PC-3 (cell line): ENCODE measurements at regions not wholly inside any gene's neighbourhood (a gene's known extent, or its start where the extent isn't known, plus 50 kb on each side); places are given as distances from the start of the nearest gene placed in this dataset.

Experiments
- ATAC-seq: fragments of 200-7000 bp; cut with Tn5 transposase; 2 replicates; pipeline ENCODE4 v1.9.1; 2020; ENCODE audit warnings: mild to moderate bottlenecking, moderate library complexity
- BruUV-seq: library from RNA; stranded (reverse); fragments of 400-500 nt; replicated peaks from 2 replicates; lab custom pipeline; 2021; lab: Mats Ljungman, UMichigan
- CTCF ChIA-PET: fragments of 300-600 bp; sonication (Branson Sonifier 250); formaldehyde crosslinking; loops from one replicate; lab custom pipeline; 2022; ENCODE audit warnings: antibody characterized with exemption; lab: Charles Lee
- POLR2A ChIA-PET: fragments of 300-600 bp; sonication (Branson Sonifier 250); formaldehyde crosslinking; loops from one replicate; lab custom pipeline; 2022; ENCODE audit warnings: antibody characterized with exemption; ENCODE audit not compliant: unreplicated experiment; lab: Charles Lee
- DNase-seq: peaks from one replicate; pipeline ENCODE4 v3.0.0-alpha.2; 2015
- H2AFZ ChIP-seq: fragments of 300-600 bp; sonication (generic); 2 replicates; pipeline ENCODE4 v1.6.0; 2016; ENCODE audit warnings: antibody characterized with exemption, low read length
- H3F3A ChIP-seq: fragments of 300-600 bp; sonication (generic); one replicate; pipeline ENCODE4 v1.6.0; 2017; ENCODE audit warnings: antibody characterized with exemption, low read length, control low read depth, mild to moderate bottlenecking; ENCODE audit not compliant: unreplicated experiment
- H3K27ac ChIP-seq: fragments of 300-600 bp; sonication (generic); 2 replicates; pipeline ENCODE4 v1.5.1; 2016; ENCODE audit warnings: mild to moderate bottlenecking, low read length
- H3K27me3 ChIP-seq: fragments of 300-600 bp; sonication (generic); 2 replicates; pipeline ENCODE4 v1.6.1; 2016; ENCODE audit warnings: low read length, mixed read lengths
- H3K36me3 ChIP-seq: fragments of 300-600 bp; sonication (generic); 2 replicates; pipeline ENCODE4 v1.6.1; 2016; ENCODE audit warnings: low read depth, mixed run types, low read length, mixed read lengths
- H3K4me1 ChIP-seq: fragments of 300-600 bp; sonication (generic); 2 replicates; pipeline ENCODE4 v1.5.1; 2016; ENCODE audit warnings: low read length; ENCODE audit not compliant: insufficient read depth
- H3K4me2 ChIP-seq: fragments of 300-600 bp; sonication (generic); 2 replicates; pipeline ENCODE4 v1.6.0; 2016; ENCODE audit warnings: low read length
- H3K4me3 ChIP-seq: fragments of 300-600 bp; sonication (generic); 2 replicates; pipeline ENCODE4 v1.5.1; 2016; ENCODE audit warnings: mild to moderate bottlenecking, low read length, mixed read lengths
- H3K79me2 ChIP-seq: fragments of 300-600 bp; sonication (generic); 2 replicates; pipeline ENCODE4 v1.6.1; 2017; ENCODE audit warnings: low read length, mixed read lengths
- H3K9ac ChIP-seq: fragments of 300-600 bp; sonication (generic); 2 replicates; pipeline ENCODE4 v1.6.0; 2016; ENCODE audit warnings: mild to moderate bottlenecking, low read length
- H3K9me2 ChIP-seq: fragments of 300-600 bp; sonication (generic); replicated peaks from 2 replicates; pipeline ENCODE4 v1.6.1; 2016; ENCODE audit warnings: mixed run types, low read length, mixed read lengths
- H3K9me3 ChIP-seq: fragments of 300-600 bp; sonication (generic); 2 replicates; pipeline ENCODE4 v1.6.1; 2016; ENCODE audit warnings: low read length, mixed read lengths
- H4K20me1 ChIP-seq: fragments of 300-600 bp; sonication (generic); 2 replicates; pipeline ENCODE4 v1.6.1; 2016; ENCODE audit warnings: low read length, mixed read lengths
- EZH2 ChIP-seq: fragments of 300-600 bp; sonication (generic); IDR thresholded peaks from one replicate; pipeline ENCODE4 v1.6.1; 2017; ENCODE audit warnings: antibody characterized with exemption, mild to moderate bottlenecking, low read length; ENCODE audit not compliant: unreplicated experiment
- EZH2phosphoT487 ChIP-seq: fragments of 300-600 bp; sonication (generic); IDR thresholded peaks from 2 replicates; pipeline ENCODE4 v1.6.1; 2018; ENCODE audit warnings: mild to moderate bottlenecking, antibody characterized with exemption, low read length, borderline replicate concordance
- intact Hi-C: fragments of 100-400 bp; cut with micrococcal nuclease; formaldehyde crosslinking; loops from 2 replicates; pipeline ENCODE4 v1.9.0; 2023
- TF ChIP-seq, protein P1 (sequence below): fragments of 300-600 bp; sonication (generic); conservative IDR thresholded peaks from 2 replicates; pipeline ENCODE4 v1.5.1; 2017; ENCODE audit warnings: antibody characterized with exemption, low read depth, mild to moderate bottlenecking, low read length

DNA sequence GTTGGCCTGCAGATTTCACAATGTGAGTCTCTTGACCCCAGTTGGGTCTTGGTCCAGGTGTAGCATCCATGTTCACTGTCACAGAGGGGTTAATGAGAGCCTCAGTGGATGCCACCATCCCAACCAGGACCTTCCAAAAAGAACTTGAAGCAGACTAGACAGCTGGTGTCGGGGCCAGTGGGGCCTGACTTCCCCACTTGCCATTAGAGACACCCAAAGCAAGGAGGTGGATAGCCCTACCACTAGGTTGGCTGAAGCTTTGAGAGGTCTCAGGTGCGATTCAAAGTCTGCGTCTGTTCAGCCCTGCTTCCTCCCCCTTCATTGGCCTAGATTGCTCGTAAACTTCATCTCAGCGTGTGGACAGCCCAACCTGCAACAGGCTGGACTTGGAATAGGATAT, 196.4 kb upstream of the RREB1 start:
- H3K4me3 ChIP-seq, result no peak overlapping the region
- H4K20me1 ChIP-seq, result no peaks in the 10 kb centered on the region
- no peak overlapping the region for H3K4me2 ChIP-seq
- H3K9me3 ChIP-seq, result no peaks in the 10 kb centered on the region
- H3K9ac ChIP-seq, result no peak overlapping the region
- no peaks in the 10 kb centered on the region for H3F3A ChIP-seq
- POLR2A ChIA-PET, result interaction anchor here (0.7 kb wide), 1 partner anchor 159 kb away, joined by 3 read pairs; no protein-coding TSS in a partner anchor
- ATAC-seq (no peak), DNase-seq (no peak)
- no peaks in the 10 kb centered on the region for H3K27me3 ChIP-seq
- CTCF ChIA-PET, result no interaction called here
- TF ChIP-seq EZH2phosphoT487, result no peak
- TF ChIP-seq, protein P1, sequence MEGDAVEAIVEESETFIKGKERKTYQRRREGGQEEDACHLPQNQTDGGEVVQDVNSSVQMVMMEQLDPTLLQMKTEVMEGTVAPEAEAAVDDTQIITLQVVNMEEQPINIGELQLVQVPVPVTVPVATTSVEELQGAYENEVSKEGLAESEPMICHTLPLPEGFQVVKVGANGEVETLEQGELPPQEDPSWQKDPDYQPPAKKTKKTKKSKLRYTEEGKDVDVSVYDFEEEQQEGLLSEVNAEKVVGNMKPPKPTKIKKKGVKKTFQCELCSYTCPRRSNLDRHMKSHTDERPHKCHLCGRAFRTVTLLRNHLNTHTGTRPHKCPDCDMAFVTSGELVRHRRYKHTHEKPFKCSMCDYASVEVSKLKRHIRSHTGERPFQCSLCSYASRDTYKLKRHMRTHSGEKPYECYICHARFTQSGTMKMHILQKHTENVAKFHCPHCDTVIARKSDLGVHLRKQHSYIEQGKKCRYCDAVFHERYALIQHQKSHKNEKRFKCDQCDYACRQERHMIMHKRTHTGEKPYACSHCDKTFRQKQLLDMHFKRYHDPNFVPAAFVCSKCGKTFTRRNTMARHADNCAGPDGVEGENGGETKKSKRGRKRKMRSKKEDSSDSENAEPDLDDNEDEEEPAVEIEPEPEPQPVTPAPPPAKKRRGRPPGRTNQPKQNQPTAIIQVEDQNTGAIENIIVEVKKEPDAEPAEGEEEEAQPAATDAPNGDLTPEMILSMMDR, result no peak
- no peak for TF ChIP-seq EZH2
- H3K9me2 ChIP-seq, result no peaks in the 10 kb centered on the region
- no peaks in the 10 kb centered on the region for H3K36me3 ChIP-seq
- no peaks in the 10 kb centered on the region for H3K79me2 ChIP-seq
- no TSS peak for BruUV-seq
- peaks cover 33% of the 10 kb centered on the region for H3K4me1 ChIP-seq
- H2AFZ ChIP-seq, result no peak overlapping the region
- peak overlapping the region; percentile 47 for H3K27ac ChIP-seq
- intact Hi-C loops, result loop anchor here (2.0 kb wide), 1 partner anchor 55 kb away; no protein-coding TSS in a partner anchor

DNA sequence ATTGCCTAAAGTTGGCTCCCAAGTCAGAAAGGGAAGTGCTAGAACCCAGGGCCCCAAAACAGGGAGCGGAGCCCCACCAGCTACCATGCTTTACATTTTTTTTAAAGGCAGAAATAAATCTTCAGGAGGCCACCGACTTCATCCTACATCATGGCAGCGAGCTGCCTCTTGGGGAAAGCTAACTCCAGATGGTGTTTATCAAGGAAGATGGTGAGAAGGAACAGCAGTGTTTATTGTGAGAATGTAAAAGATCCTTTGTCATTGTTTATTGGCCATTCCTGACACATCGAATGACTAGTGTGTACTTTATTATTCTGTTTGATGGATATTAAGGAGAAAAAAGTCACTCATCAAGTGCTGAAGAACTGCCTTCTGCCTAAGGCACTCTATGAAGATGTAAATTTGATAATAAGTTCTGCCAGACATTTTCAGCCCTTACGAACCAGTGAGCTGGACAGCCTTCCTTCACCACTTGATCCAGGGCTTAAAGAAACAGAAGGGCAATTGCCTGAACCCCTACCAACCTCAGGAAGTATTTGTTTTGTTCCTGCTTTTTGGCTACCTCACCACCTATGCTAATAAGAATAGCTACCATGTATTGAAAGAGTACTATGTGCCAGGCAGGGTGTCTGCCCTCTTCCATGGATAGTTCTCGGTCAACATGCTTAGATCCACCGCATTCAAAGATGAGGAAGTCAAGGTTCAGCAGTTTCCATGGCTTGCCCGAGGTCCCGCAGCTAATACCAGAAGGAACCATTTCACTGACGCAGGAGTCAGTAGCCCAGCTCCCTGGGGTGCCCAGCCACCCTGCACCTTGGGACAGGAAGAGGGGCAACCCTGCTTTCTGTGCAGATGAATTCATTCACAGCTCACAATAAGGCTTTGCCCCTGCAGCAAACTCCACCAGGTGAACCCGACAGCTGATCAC, 194.7 kb upstream of the RREB1 start:
- H3K4me3 ChIP-seq, result no peak overlapping the region
- POLR2A ChIA-PET, result no interaction called here
- peak; percentile 4; the same call in 1 of the 2 replicates for ATAC-seq

More for the DNA sequence above, 194.7 kb upstream of the RREB1 start:
- H3K9me3 ChIP-seq, result no peaks in the 10 kb centered on the region
- no peak overlapping the region for H3K4me2 ChIP-seq
- no peaks in the 10 kb centered on the region for H3K36me3 ChIP-seq
- no peak overlapping the region for H2AFZ ChIP-seq
- H3K27ac ChIP-seq, result peak overlapping the region; percentile 20; the same call in 1 of the 2 replicates
- no peaks in the 10 kb centered on the region for H3F3A ChIP-seq
- DNase-seq, result peak; percentile 38
- no peak overlapping the region for H3K9ac ChIP-seq
- CTCF ChIA-PET, result no interaction called here
- intact Hi-C loops, result no loop called here
- H4K20me1 ChIP-seq, result no peaks in the 10 kb centered on the region
- H3K9me2 ChIP-seq, result no peaks in the 10 kb centered on the region
- no peaks in the 10 kb centered on the region for H3K27me3 ChIP-seq
- BruUV-seq, result no TSS peak
- H3K79me2 ChIP-seq, result no peaks in the 10 kb centered on the region
- H3K4me1 ChIP-seq, result peaks cover 39% of the 10 kb centered on the region
- TF ChIP-seq, protein P1, result no peak
- no peak for TF ChIP-seq EZH2
- TF ChIP-seq EZH2phosphoT487, result no peak
